ENCODE measurements at regions not wholly inside any gene's neighbourhood (a gene's known extent, or its start where the extent isn't known, plus 50 kb on each side); places are given as distances from the start of the nearest gene placed in this dataset.

DNA sequence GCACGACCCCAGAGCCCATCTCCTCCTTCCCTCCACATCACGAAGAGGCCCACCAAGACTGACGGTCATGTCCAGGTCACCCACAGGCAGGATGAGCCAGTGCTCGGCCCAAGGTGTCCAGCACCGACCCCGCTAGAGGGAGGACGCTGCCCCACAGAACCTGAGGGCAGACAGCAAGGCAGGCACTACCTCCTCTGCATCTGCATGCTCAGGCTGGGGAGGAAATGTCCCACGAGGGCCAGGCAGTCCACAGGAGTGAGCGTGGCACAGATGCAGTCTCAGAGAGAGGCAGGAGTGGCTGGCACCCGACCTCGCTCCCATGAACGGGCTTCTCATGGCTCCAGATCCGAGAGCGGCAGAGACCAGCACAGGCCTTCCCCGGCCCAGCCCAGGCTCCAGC, 133.2 kb downstream of the TUBA3C start:
- Mint-ChIP-seq H3K27me3 (ENCODE audit: low read depth) (no peaks in the 10 kb centered on the region), H3K36me3 (ENCODE audit: low read depth) (peaks cover 8% of the 10 kb centered on the region), H3K27ac (no peak overlapping the region), H3K4me3 (no peak overlapping the region), H3K4me1 (no peaks in the 10 kb centered on the region), H3K9me3 (peaks cover 54% of the 10 kb centered on the region)
- TF ChIP-seq, protein P1, sequence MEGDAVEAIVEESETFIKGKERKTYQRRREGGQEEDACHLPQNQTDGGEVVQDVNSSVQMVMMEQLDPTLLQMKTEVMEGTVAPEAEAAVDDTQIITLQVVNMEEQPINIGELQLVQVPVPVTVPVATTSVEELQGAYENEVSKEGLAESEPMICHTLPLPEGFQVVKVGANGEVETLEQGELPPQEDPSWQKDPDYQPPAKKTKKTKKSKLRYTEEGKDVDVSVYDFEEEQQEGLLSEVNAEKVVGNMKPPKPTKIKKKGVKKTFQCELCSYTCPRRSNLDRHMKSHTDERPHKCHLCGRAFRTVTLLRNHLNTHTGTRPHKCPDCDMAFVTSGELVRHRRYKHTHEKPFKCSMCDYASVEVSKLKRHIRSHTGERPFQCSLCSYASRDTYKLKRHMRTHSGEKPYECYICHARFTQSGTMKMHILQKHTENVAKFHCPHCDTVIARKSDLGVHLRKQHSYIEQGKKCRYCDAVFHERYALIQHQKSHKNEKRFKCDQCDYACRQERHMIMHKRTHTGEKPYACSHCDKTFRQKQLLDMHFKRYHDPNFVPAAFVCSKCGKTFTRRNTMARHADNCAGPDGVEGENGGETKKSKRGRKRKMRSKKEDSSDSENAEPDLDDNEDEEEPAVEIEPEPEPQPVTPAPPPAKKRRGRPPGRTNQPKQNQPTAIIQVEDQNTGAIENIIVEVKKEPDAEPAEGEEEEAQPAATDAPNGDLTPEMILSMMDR (IDR thresholded peaks at IDR 0.05; ENCODE audit: unreplicated experiment in 3 of 3): no peak

DNA sequence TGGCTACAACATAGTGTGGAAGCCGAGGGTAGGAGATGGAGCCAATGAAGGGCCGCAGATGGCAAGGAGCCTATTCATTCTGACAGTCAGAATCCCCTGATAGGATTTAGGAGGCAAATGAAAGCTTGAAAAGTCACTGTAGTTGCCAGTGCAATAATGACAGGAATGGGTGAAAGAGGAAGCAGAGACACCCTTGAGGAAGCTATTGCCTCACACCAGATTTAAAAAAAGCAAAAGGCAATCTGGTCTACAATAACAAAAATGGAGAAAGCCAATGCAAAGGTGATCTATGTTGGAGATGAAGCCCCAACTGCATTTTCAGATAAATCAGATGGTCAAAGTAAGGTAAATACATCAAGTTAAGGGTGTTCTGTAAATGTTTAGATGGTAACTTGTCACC, 158.5 kb downstream of the TUBA3C start:
- H3K27ac Mint-ChIP-seq: no peak overlapping the region
- H3K27me3 Mint-ChIP-seq (ENCODE audit: low read depth): no peaks in the 10 kb centered on the region
- TF ChIP-seq, protein P1 (IDR thresholded peaks at IDR 0.05; ENCODE audit: unreplicated experiment in 3 of 3): no peak
- H3K4me3 Mint-ChIP-seq: no peak overlapping the region
- H3K4me1 Mint-ChIP-seq: no peaks in the 10 kb centered on the region
- H3K36me3 Mint-ChIP-seq (ENCODE audit: low read depth): no peaks in the 10 kb centered on the region
- H3K9me3 Mint-ChIP-seq: peaks cover 53% of the 10 kb centered on the region

DNA sequence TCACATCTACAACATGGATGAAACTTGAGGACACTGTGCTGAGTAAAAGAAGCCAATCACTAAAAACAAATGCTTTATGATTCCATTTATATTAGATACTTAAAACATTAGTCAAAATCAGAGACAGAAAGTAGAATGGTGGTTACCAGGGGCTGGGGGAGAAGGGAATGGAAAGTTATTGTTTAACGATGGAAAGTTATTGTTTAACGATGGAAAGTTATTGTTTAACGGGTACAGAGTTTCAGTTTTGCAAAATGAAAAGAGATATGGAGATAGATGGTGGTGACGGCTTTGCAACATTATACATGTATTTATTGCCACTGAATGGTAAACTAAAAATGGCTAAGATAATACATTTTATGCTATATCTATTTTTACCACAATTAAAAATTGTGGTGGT, 160.6 kb downstream of the TUBA3C start:
- H3K4me1 Mint-ChIP-seq: no peaks in the 10 kb centered on the region
- H3K9me3 Mint-ChIP-seq: peaks cover 60% of the 10 kb centered on the region
- H3K27ac Mint-ChIP-seq: no peak overlapping the region
- TF ChIP-seq, protein P1 (IDR thresholded peaks at IDR 0.05; ENCODE audit: unreplicated experiment in 3 of 3): no peak
- H3K36me3 Mint-ChIP-seq (ENCODE audit: low read depth): no peaks in the 10 kb centered on the region
- H3K27me3 Mint-ChIP-seq (ENCODE audit: low read depth): peaks cover 4% of the 10 kb centered on the region
- no peak overlapping the region for H3K4me3 Mint-ChIP-seq

DNA sequence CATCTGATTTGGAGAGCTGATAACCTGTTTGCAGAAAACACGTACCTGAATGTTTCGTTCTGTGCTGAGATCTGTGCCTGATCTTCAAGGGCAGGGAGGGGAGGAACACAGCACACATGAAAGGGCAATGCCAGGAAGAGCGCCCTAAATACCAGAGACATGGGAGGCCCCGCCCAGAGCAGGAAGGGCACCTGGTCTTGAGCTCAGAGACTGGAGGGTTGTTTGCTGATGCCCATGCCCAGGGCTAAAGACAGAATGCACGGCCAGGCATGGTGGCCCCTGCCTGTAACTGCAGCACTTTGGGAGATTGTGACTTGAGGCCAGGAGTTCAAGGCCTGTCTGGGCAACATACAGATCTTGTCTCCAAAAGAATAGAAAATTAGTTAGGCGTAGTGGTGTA, 183.2 kb downstream of the TUBA3C start:
- no peaks in the 10 kb centered on the region for H3K4me1 Mint-ChIP-seq
- H3K36me3 Mint-ChIP-seq (ENCODE audit: low read depth): peaks cover 22% of the 10 kb centered on the region
- H3K9me3 Mint-ChIP-seq: peaks cover 75% of the 10 kb centered on the region
- H3K4me3 Mint-ChIP-seq: no peak overlapping the region
- no peaks in the 10 kb centered on the region for H3K27me3 Mint-ChIP-seq (ENCODE audit: low read depth)
- TF ChIP-seq, protein P1 (IDR thresholded peaks at IDR 0.05; ENCODE audit: unreplicated experiment in 3 of 3): no peak
- no peak overlapping the region for H3K27ac Mint-ChIP-seq

DNA sequence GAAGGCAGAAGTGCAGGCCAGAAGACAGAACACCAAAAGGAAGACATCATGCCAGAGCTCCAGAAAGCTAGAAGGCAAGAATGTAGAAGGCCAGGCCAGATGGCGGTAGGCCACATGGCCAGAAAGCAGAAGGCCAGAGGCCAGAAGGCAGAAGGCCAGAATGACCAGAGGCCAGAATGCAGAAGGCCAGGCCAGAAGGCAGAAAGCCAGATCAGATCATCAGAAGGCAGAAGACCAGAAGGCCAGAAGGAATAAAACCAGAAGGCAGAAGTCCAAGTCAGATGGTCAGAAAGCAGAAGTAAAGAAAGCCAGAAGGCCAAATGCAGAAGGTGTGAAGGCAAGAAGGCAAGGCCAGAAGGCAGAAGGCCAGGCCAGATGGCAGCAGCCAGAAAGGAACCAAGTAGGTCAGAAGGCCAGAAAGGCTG, 185.0 kb downstream of the TUBA3C start:
- TF ChIP-seq, protein P1 (IDR thresholded peaks at IDR 0.05; ENCODE audit: unreplicated experiment in 3 of 3): no peak
- Mint-ChIP-seq H3K27me3 (ENCODE audit: low read depth) (no peaks in the 10 kb centered on the region), H3K4me3 (no peak overlapping the region), H3K9me3 (peaks cover 76% of the 10 kb centered on the region), H3K36me3 (ENCODE audit: low read depth) (peaks cover 33% of the 10 kb centered on the region), H3K4me1 (no peaks in the 10 kb centered on the region), H3K27ac (no peak overlapping the region)

DNA sequence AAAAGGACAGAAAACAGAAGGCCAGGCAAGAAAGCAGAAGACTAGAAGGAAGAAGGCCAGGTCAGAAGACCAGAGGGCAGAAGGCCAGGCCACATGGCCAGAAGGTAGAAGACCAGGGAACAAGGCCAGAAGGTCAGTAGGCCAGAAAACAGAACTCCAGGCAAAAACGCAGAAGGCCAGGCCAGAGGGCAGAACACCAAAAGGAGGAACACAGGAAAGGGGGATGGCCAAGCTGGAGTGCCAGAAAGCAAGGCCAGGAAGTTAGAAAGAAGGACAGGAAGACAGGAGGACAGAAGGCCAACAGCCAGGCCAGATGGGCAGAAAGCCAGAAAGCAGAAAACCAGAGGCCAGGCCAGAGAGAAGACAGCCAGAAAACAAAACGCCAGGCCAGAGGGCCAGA, 185.4 kb downstream of the TUBA3C start:
- Mint-ChIP-seq H3K4me1 (no peaks in the 10 kb centered on the region), H3K9me3 (peaks cover 78% of the 10 kb centered on the region), H3K27me3 (ENCODE audit: low read depth) (no peaks in the 10 kb centered on the region), H3K4me3 (no peak overlapping the region), H3K27ac (no peak overlapping the region), H3K36me3 (ENCODE audit: low read depth) (peaks cover 35% of the 10 kb centered on the region)
- TF ChIP-seq, protein P1 (IDR thresholded peaks at IDR 0.05; ENCODE audit: unreplicated experiment in 3 of 3): no peak
